HCT116 (cell line): ENCODE measurements at regions not wholly inside any gene's neighbourhood (a gene's known extent, or its start where the extent isn't known, plus 50 kb on each side); places are given as distances from the start of the nearest gene placed in this dataset.

Experiments used
- ATAC-seq: fragments of 200-7000 bp; cut with Tn5 transposase; 2 replicates; pipeline ENCODE4 v1.9.1; 2020; ENCODE audit warnings: mild to moderate bottlenecking, moderate library complexity
- BruUV-seq: library from RNA; stranded (reverse); fragments of 400-500 nt; replicated peaks from 2 replicates; lab custom pipeline; 2021; lab: Mats Ljungman, UMichigan
- CTCF ChIA-PET: fragments of 300-600 bp; sonication (Branson Sonifier 250); formaldehyde crosslinking; loops from one replicate; lab custom pipeline; 2021; ENCODE audit warnings: antibody characterized with exemption; lab: Charles Lee
- POLR2A ChIA-PET: fragments of 300-600, 350-600 bp; sonication (Branson Sonifier 250); formaldehyde crosslinking; loops from one replicate; lab custom pipeline; 2021; ENCODE audit warnings: antibody characterized with exemption; lab: Charles Lee
- RAD21 ChIA-PET, 2 experiments: fragments of 300-600 bp; sonication (Branson Sonifier 250); formaldehyde crosslinking; loops; one replicate each; lab custom pipeline; 2023; ENCODE audit warnings: low total read pairs in 2 of 2; ENCODE audit not compliant: uncharacterized antibody in 2 of 2, unreplicated experiment in 2 of 2, low non-redundant PET in 1 of 2; lab: Charles Lee
- DNase-seq: peaks from one replicate; pipeline ENCODE4 v3.0.0-alpha.2; 2010; ENCODE audit warnings: low read depth, low spot score
- H2AFZ ChIP-seq: fragments of 200-600 bp; shearing (Covaris generic), sonication (generic); 2 replicates; pipeline ENCODE4 v1.6.1; 2017; ENCODE audit warnings: low read depth, mixed run types, mixed read lengths, antibody characterized with exemption, low read length; ENCODE audit not compliant: poor library complexity, severe bottlenecking
- H3K27ac ChIP-seq: 2 replicates; pipeline ENCODE4 v1.5.1; 2012; ENCODE audit warnings: low read depth, low read length
- H3K27me3 ChIP-seq: fragments of 200-600 bp; sonication (generic); 2 replicates; pipeline ENCODE4 v1.6.1; 2016; ENCODE audit warnings: mixed run types, low read length, mixed read lengths; ENCODE audit not compliant: insufficient read depth
- H3K36me3 ChIP-seq, 2 experiments: fragments of 200-500 bp in 1 of 2; fragments of 200-600 bp in 1 of 2; sonication (Bioruptor generic) in 1 of 2; sonication (generic) in 1 of 2; 2 replicates each; pipeline versions ENCODE4 v1.5.1 to v1.6.1; 2014 to 2016; ENCODE audit warnings: low read length in 2 of 2, inconsistent platforms in 1 of 2, mixed read lengths in 1 of 2, mixed run types in 1 of 2; ENCODE audit not compliant: insufficient read depth in 2 of 2, control insufficient read depth in 1 of 2
- H3K4me1 ChIP-seq, 2 experiments: fragments of 200-600 bp in 1 of 2; sonication (generic) in 1 of 2; 2 replicates each; pipeline versions ENCODE4 v1.5.1 to v1.6.1; 2012 to 2017; ENCODE audit warnings: low read length in 2 of 2, inconsistent platforms in 1 of 2, mild to moderate bottlenecking in 1 of 2, mixed read lengths in 1 of 2, mixed run types in 1 of 2, moderate library complexity in 1 of 2; ENCODE audit not compliant: insufficient read depth in 2 of 2, control insufficient read depth in 1 of 2
- H3K4me2 ChIP-seq: fragments of 200-600 bp; sonication (generic); 2 replicates; pipeline ENCODE4 v1.6.1; 2017; ENCODE audit warnings: mixed run types, low read length, mixed read lengths
- H3K4me3 ChIP-seq, 2 experiments: fragments of 200-600 bp in 1 of 2; sonication (generic) in 1 of 2; replicated peaks in 1 of 2; 2 replicates each; pipeline ENCODE4 v1.5.1; 2011 to 2016; ENCODE audit warnings: low read length in 2 of 2, control low read depth in 1 of 2, low read depth in 1 of 2, mild to moderate bottlenecking in 1 of 2, mixed read lengths in 1 of 2, mixed run types in 1 of 2
- H3K79me2 ChIP-seq: fragments of 200-600 bp; sonication (generic); 2 replicates; pipeline ENCODE4 v1.6.1; 2017; ENCODE audit warnings: mild to moderate bottlenecking, mixed run types, low read length, moderate library complexity, mixed read lengths; ENCODE audit not compliant: insufficient read depth
- H3K9ac ChIP-seq: fragments of 200-600 bp; sonication (generic); 2 replicates; pipeline ENCODE4 v1.6.1; 2016; ENCODE audit warnings: low read length, mixed read lengths
- H3K9me2 ChIP-seq: fragments of 200-600 bp; sonication (generic), shearing (Covaris generic); 2 replicates; pipeline ENCODE4 v1.6.1; 2017; ENCODE audit warnings: mixed run types, mild to moderate bottlenecking, moderate library complexity; ENCODE audit not compliant: insufficient read depth
- H3K9me3 ChIP-seq, 2 experiments: fragments of 200-500 bp in 1 of 2; fragments of 200-600 bp in 1 of 2; sonication (Bioruptor generic) in 1 of 2; sonication (generic) in 1 of 2; 2 replicates each; pipeline ENCODE4 v1.6.1; 2014 to 2017; ENCODE audit warnings: low read length in 2 of 2, mixed read lengths in 2 of 2, inconsistent platforms in 1 of 2, low read depth in 1 of 2, mild to moderate bottlenecking in 1 of 2, mixed run types in 1 of 2, moderate library complexity in 1 of 2; ENCODE audit not compliant: control insufficient read depth in 1 of 2, insufficient read depth in 1 of 2
- H4K20me1 ChIP-seq: fragments of 200-600 bp; sonication (generic), shearing (Covaris generic); 2 replicates; pipeline ENCODE4 v1.6.1; 2017; ENCODE audit warnings: mixed run types, mild to moderate bottlenecking, moderate library complexity; ENCODE audit not compliant: insufficient read depth
- ATF3 ChIP-seq: IDR thresholded peaks from 2 replicates; pipeline ENCODE4 v1.6.1; 2012
- CBX3 ChIP-seq: IDR thresholded peaks from 2 replicates; pipeline ENCODE4 v1.6.1; 2012; ENCODE audit warnings: low read depth
- CEBPB ChIP-seq: IDR thresholded peaks from 2 replicates; pipeline ENCODE4 v1.6.1; 2012; ENCODE audit warnings: low read depth
- CTCF ChIP-seq, 3 experiments: fragments of 200-600 bp in 1 of 3; sonication (generic) in 1 of 3; IDR thresholded peaks in 2 of 3; conservative IDR thresholded peaks in 1 of 3; 2 replicates each; pipeline ENCODE4 v1.5.1; 2012 to 2017; ENCODE audit warnings: low read depth in 2 of 3, low read length in 2 of 3, antibody characterized with exemption in 1 of 3, borderline replicate concordance in 1 of 3, control low read depth in 1 of 3, mild to moderate bottlenecking in 1 of 3, mixed read lengths in 1 of 3, mixed run types in 1 of 3, moderate library complexity in 1 of 3; ENCODE audit not compliant: insufficient read depth in 1 of 3
- EGR1 ChIP-seq: IDR thresholded peaks from 2 replicates; pipeline ENCODE4 v1.6.1; 2012; ENCODE audit warnings: low read depth
- ELF1 ChIP-seq: IDR thresholded peaks from 2 replicates; pipeline ENCODE4 v1.6.1; 2012; ENCODE audit warnings: low read depth, borderline replicate concordance
- FOSL1 ChIP-seq: IDR thresholded peaks from 2 replicates; pipeline ENCODE4 v1.6.1; 2012; ENCODE audit warnings: low read depth
- MAX ChIP-seq: IDR thresholded peaks from 2 replicates; pipeline ENCODE4 v1.6.1; 2012
- POLR2AphosphoS5 ChIP-seq: IDR thresholded peaks from 2 replicates; pipeline ENCODE4 v1.6.1; 2011; ENCODE audit warnings: mild to moderate bottlenecking, low read depth, low read length, moderate library complexity
- REST ChIP-seq: IDR thresholded peaks from 2 replicates; pipeline ENCODE4 v1.6.1; 2012; ENCODE audit warnings: low read depth
- SIN3A ChIP-seq: IDR thresholded peaks from 2 replicates; pipeline ENCODE4 v1.6.1; 2012; ENCODE audit warnings: low read depth
- SP1 ChIP-seq: IDR thresholded peaks from 2 replicates; pipeline ENCODE4 v1.6.1; 2012; ENCODE audit warnings: low read depth
- SRF ChIP-seq: IDR thresholded peaks from 2 replicates; pipeline ENCODE4 v1.6.1; 2012; ENCODE audit warnings: low read depth
- TCF7L2 ChIP-seq: IDR thresholded peaks from 2 replicates; pipeline ENCODE4 v1.7.0; 2011; ENCODE audit warnings: borderline replicate concordance, inconsistent platforms; ENCODE audit not compliant: insufficient read depth, insufficient read length; ENCODE audit errors: extremely low read depth
- ZBTB33 ChIP-seq: IDR thresholded peaks from 2 replicates; pipeline ENCODE4 v1.6.1; 2011; ENCODE audit warnings: mild to moderate bottlenecking, low read length, moderate library complexity; ENCODE audit not compliant: insufficient replicate concordance; ENCODE audit errors: extremely low read depth
- ZFX ChIP-seq: fragments of 450-650 bp; IDR thresholded peaks from 2 replicates; pipeline ENCODE4 v1.6.1; 2017
- ZNF274 ChIP-seq: fragments of 200-500 bp; sonication (Bioruptor generic); IDR thresholded peaks from 2 replicates; pipeline ENCODE4 v1.6.1; 2014; ENCODE audit warnings: mild to moderate bottlenecking, low read depth, low read length, inconsistent platforms
- intact Hi-C: fragments of 100-400 bp; cut with micrococcal nuclease; formaldehyde crosslinking; loops from 2 replicates; pipeline ENCODE4 v1.10.0; 2022

GRCh38 chr13:24022568-24022967, 125.3 kb upstream of the C1QTNF9B start (continued):
- TF ChIP-seq REST = no peak
- no peak for TF ChIP-seq SIN3A
- no peak for TF ChIP-seq ZFX
- no peak for TF ChIP-seq TCF7L2
- TF ChIP-seq ELF1 = no peak
- TF ChIP-seq ATF3 = no peak
- no peak for TF ChIP-seq SRF
- TF ChIP-seq ZBTB33 = no peak

- no peak overlapping the region for H3K27ac ChIP-seq
- DNase-seq (no peak), ATAC-seq (no peak)
- H3K9me3 ChIP-seq = no peaks in the 10 kb centered on the region
- H3K9ac ChIP-seq = no peak overlapping the region
- no peaks in the 10 kb centered on the region for H3K79me2 ChIP-seq
- H2AFZ ChIP-seq = no peak overlapping the region
- RAD21 ChIA-PET = no interaction called here
- no peak overlapping the region for H3K4me2 ChIP-seq
- H3K4me1 ChIP-seq = no peaks in the 10 kb centered on the region
- H3K27me3 ChIP-seq = no peaks in the 10 kb centered on the region
- BruUV-seq = no TSS peak
- no peak overlapping the region for H3K4me3 ChIP-seq
- H4K20me1 ChIP-seq = no peaks in the 10 kb centered on the region
- CTCF ChIA-PET = interaction anchor here (1.2 to 4.6 kb wide), 2 partner anchors 196 to 205 kb away, joined by 3 to 42 read pairs; no protein-coding TSS in a partner anchor
- intact Hi-C loops = no loop called here
- POLR2A ChIA-PET = no interaction called here
- no peaks in the 10 kb centered on the region for H3K36me3 ChIP-seq
- no peaks in the 10 kb centered on the region for H3K9me2 ChIP-seq
- TF ChIP-seq CEBPB = no peak
- no peak for TF ChIP-seq EGR1
- no peak for TF ChIP-seq SP1
- no peak for TF ChIP-seq ZFX
- no peak for TF ChIP-seq CTCF (IDR thresholded peaks at IDR 0.05 in 2 of 3, conservative IDR thresholded peaks at IDR 0.05 in 1 of 3; ENCODE audit: borderline replicate concordance in 1 of 3, insufficient read depth in 1 of 3, low read depth in 2 of 3, low read length in 2 of 3)
- no peak for TF ChIP-seq POLR2AphosphoS5
- no peak for TF ChIP-seq FOSL1
- TF ChIP-seq CBX3 = no peak
- TF ChIP-seq MAX = no peak
- no peak for TF ChIP-seq ZNF274
Observed at GRCh38 chr13:24023073-24023472, 125.8 kb upstream of the C1QTNF9B start.
